T-helper 1 cell treated with Interleukin-12 subunit alpha and Interleukin-12 subunit beta and Interleukin-4 antibody, amounts not matched to agents 30 μg/mL and 1 μg/mL, for 36 hours (primary cell): ENCODE measurements at regions not wholly inside any gene's neighbourhood (a gene's known extent, or its start where the extent isn't known, plus 50 kb on each side); places are given as distances from the start of the nearest gene placed in this dataset.
"Not testable (repeated sequence)": the region's sequence is repeated elsewhere in the genome, so short reads cannot be mapped to it uniquely, and the experiment has no call there.

Experiments
- H3K27ac Mint-ChIP-seq: one replicate; pipeline ENCODE4 v1.8.0; 2021; ENCODE audit warnings: mild to moderate bottlenecking, mixed read lengths
- H3K27me3 Mint-ChIP-seq: one replicate; pipeline ENCODE4 v1.8.0; 2021; ENCODE audit warnings: low read depth, mixed read lengths
- H3K36me3 Mint-ChIP-seq: one replicate; pipeline ENCODE4 v1.8.0; 2021; ENCODE audit warnings: low read depth, mixed read lengths
- H3K4me1 Mint-ChIP-seq: one replicate; pipeline ENCODE4 v1.8.0; 2021; ENCODE audit warnings: low read depth, mixed read lengths
- H3K4me3 Mint-ChIP-seq: one replicate; pipeline ENCODE4 v1.8.0; 2021; ENCODE audit warnings: mild to moderate bottlenecking, moderate library complexity, mixed read lengths
- H3K9me3 Mint-ChIP-seq: one replicate; pipeline ENCODE4 v1.8.0; 2021; ENCODE audit warnings: mixed read lengths

GRCh38 chr3:30535525-30535924 is 70.9 kb upstream of the TGFBR2 start:
- Mint-ChIP-seq H3K4me3 (no peak overlapping the region), H3K27ac (no peak overlapping the region), H3K27me3 (no peaks in the 10 kb centered on the region), H3K36me3 (peaks cover 3% of the 10 kb centered on the region), H3K9me3 (peaks cover 10% of the 10 kb centered on the region), H3K4me1 (no peaks in the 10 kb centered on the region)

- Mint-ChIP-seq H3K9me3 (peaks cover 7% of the 10 kb centered on the region), H3K4me3 (no peak overlapping the region), H3K36me3 (peaks cover 3% of the 10 kb centered on the region), H3K4me1 (no peaks in the 10 kb centered on the region), H3K27ac (no peak overlapping the region), H3K27me3 (no peaks in the 10 kb centered on the region)
Measured at GRCh38 chr3:30538791-30539190, 67.6 kb upstream of the TGFBR2 start.

GRCh38 chr3:30539206-30539605 is 67.2 kb upstream of the TGFBR2 start:
- no peaks in the 10 kb centered on the region for H3K4me1 Mint-ChIP-seq
- H3K4me3 Mint-ChIP-seq: no peak overlapping the region
- no peak overlapping the region for H3K27ac Mint-ChIP-seq
- H3K9me3 Mint-ChIP-seq: peaks cover 7% of the 10 kb centered on the region
- H3K36me3 Mint-ChIP-seq: peaks cover 3% of the 10 kb centered on the region
- no peaks in the 10 kb centered on the region for H3K27me3 Mint-ChIP-seq

GRCh38 chr3:30539772-30540171 is 66.6 kb upstream of the TGFBR2 start:
- no peak overlapping the region for H3K27ac Mint-ChIP-seq
- no peaks in the 10 kb centered on the region for H3K4me1 Mint-ChIP-seq
- no peak overlapping the region for H3K4me3 Mint-ChIP-seq
- no peaks in the 10 kb centered on the region for H3K27me3 Mint-ChIP-seq
- H3K9me3 Mint-ChIP-seq: peaks cover 7% of the 10 kb centered on the region
- peaks cover 3% of the 10 kb centered on the region for H3K36me3 Mint-ChIP-seq

- H3K27ac Mint-ChIP-seq, H3K36me3 Mint-ChIP-seq: not testable (repeated sequence)
Measured at GRCh38 chr3:30541156-30541555, 65.2 kb upstream of the TGFBR2 start.

GRCh38 chr3:30542897-30543296 is 63.5 kb upstream of the TGFBR2 start:
- Mint-ChIP-seq H3K4me3 (no peak overlapping the region), H3K27ac (no peak overlapping the region), H3K27me3 (no peaks in the 10 kb centered on the region), H3K9me3 (peaks cover 3% of the 10 kb centered on the region), H3K36me3 (no peaks in the 10 kb centered on the region), H3K4me1 (peaks cover 2% of the 10 kb centered on the region)

More at GRCh38 chr3:30541156-30541555, 65.2 kb upstream of the TGFBR2 start:
- H3K4me1 Mint-ChIP-seq, H3K27me3 Mint-ChIP-seq, H3K4me3 Mint-ChIP-seq, H3K9me3 Mint-ChIP-seq: not testable (repeated sequence)

GRCh38 chr3:30544812-30545211 is 61.6 kb upstream of the TGFBR2 start:
- Mint-ChIP-seq H3K27ac (no peak overlapping the region), H3K4me3 (no peak overlapping the region), H3K27me3 (no peaks in the 10 kb centered on the region), H3K9me3 (peaks cover 9% of the 10 kb centered on the region), H3K4me1 (peaks cover 4% of the 10 kb centered on the region), H3K36me3 (no peaks in the 10 kb centered on the region)

GRCh38 chr3:30546934-30547333 is 59.5 kb upstream of the TGFBR2 start:
- Mint-ChIP-seq H3K27me3 (no peaks in the 10 kb centered on the region), H3K9me3 (peaks cover 8% of the 10 kb centered on the region), H3K4me1 (peaks cover 7% of the 10 kb centered on the region), H3K27ac (no peak overlapping the region), H3K4me3 (no peak overlapping the region), H3K36me3 (no peaks in the 10 kb centered on the region)

- Mint-ChIP-seq H3K27ac (no peak overlapping the region), H3K27me3 (no peaks in the 10 kb centered on the region), H3K4me3 (no peak overlapping the region), H3K4me1 (peaks cover 7% of the 10 kb centered on the region), H3K9me3 (peaks cover 8% of the 10 kb centered on the region), H3K36me3 (peaks cover under 1% of the 10 kb centered on the region)
Measured at GRCh38 chr3:30547716-30548115, 58.7 kb upstream of the TGFBR2 start.

GRCh38 chr3:30548600-30548999 is 57.8 kb upstream of the TGFBR2 start:
- Mint-ChIP-seq H3K27me3 (no peaks in the 10 kb centered on the region), H3K36me3 (peaks cover 1% of the 10 kb centered on the region), H3K27ac (no peak overlapping the region), H3K4me3 (no peak overlapping the region), H3K9me3 (peaks cover 8% of the 10 kb centered on the region), H3K4me1 (peaks cover 7% of the 10 kb centered on the region)

GRCh38 chr3:30549600-30549999 is 56.8 kb upstream of the TGFBR2 start:
- Mint-ChIP-seq H3K9me3 (peaks cover 8% of the 10 kb centered on the region), H3K27me3 (no peaks in the 10 kb centered on the region), H3K36me3 (peaks cover 1% of the 10 kb centered on the region), H3K4me1 (peaks cover 7% of the 10 kb centered on the region), H3K4me3 (no peak overlapping the region), H3K27ac (no peak overlapping the region)

GRCh38 chr3:30550246-30550645 is 56.2 kb upstream of the TGFBR2 start:
- H3K9me3 Mint-ChIP-seq: peaks cover 8% of the 10 kb centered on the region
- H3K27ac Mint-ChIP-seq: no peak overlapping the region
- peaks cover 5% of the 10 kb centered on the region for H3K4me1 Mint-ChIP-seq
- peaks cover 1% of the 10 kb centered on the region for H3K36me3 Mint-ChIP-seq
- no peaks in the 10 kb centered on the region for H3K27me3 Mint-ChIP-seq
- H3K4me3 Mint-ChIP-seq: no peak overlapping the region

- Mint-ChIP-seq H3K27ac (no peak overlapping the region), H3K4me3 (no peak overlapping the region), H3K27me3 (no peaks in the 10 kb centered on the region), H3K36me3 (peaks cover 1% of the 10 kb centered on the region), H3K9me3 (peaks cover 8% of the 10 kb centered on the region), H3K4me1 (peaks cover 5% of the 10 kb centered on the region)
Measured at GRCh38 chr3:30551266-30551665, 55.1 kb upstream of the TGFBR2 start.

- Mint-ChIP-seq H3K36me3 (peaks cover 1% of the 10 kb centered on the region), H3K9me3 (peaks cover 8% of the 10 kb centered on the region), H3K27ac (no peak overlapping the region), H3K4me1 (peaks cover 5% of the 10 kb centered on the region), H3K4me3 (no peak overlapping the region), H3K27me3 (no peaks in the 10 kb centered on the region)
Measured at GRCh38 chr3:30551927-30552326, 54.5 kb upstream of the TGFBR2 start.

GRCh38 chr3:30553641-30554316 is 52.6 kb upstream of the TGFBR2 start:
- Mint-ChIP-seq H3K4me3 (no peak overlapping the region), H3K27ac (no peak overlapping the region), H3K36me3 (peaks cover 1% of the 10 kb centered on the region), H3K27me3 (no peaks in the 10 kb centered on the region), H3K9me3 (peaks cover 7% of the 10 kb centered on the region), H3K4me1 (peaks cover 3% of the 10 kb centered on the region)

GRCh38 chr3:30554317-30554690 is 52.1 kb upstream of the TGFBR2 start:
- H3K36me3 Mint-ChIP-seq: peaks cover 1% of the 10 kb centered on the region
- H3K4me1 Mint-ChIP-seq: peaks cover 3% of the 10 kb centered on the region
- no peak overlapping the region for H3K4me3 Mint-ChIP-seq
- H3K9me3 Mint-ChIP-seq: peaks cover 2% of the 10 kb centered on the region
- H3K27ac Mint-ChIP-seq: no peak overlapping the region
- no peaks in the 10 kb centered on the region for H3K27me3 Mint-ChIP-seq
